Mesendoderm (in vitro differentiated cells): ENCODE measurements at regions not wholly inside any gene's neighbourhood (a gene's known extent, or its start where the extent isn't known, plus 50 kb on each side); places are given as distances from the start of the nearest gene placed in this dataset.

Source experiments
- DNase-seq: peaks from one replicate; pipeline ENCODE4 v3.0.0; 2013
- H2AK5ac ChIP-seq: 2 replicates; pipeline ENCODE4 v1.6.1; 2013; ENCODE audit warnings: low read length, inconsistent platforms
- H2BK120ac ChIP-seq: 2 replicates; pipeline ENCODE4 v1.6.1; 2013; ENCODE audit warnings: low read depth, mild to moderate bottlenecking, low read length, moderate library complexity, mixed read lengths
- H2BK15ac ChIP-seq: replicated peaks from 2 replicates; pipeline ENCODE4 v1.6.1; 2013; ENCODE audit warnings: low read depth, mild to moderate bottlenecking, moderate library complexity
- H2BK5ac ChIP-seq: 2 replicates; pipeline ENCODE4 v1.6.1; 2013; ENCODE audit warnings: low read length, inconsistent platforms
- H3K18ac ChIP-seq: 2 replicates; pipeline ENCODE4 v1.6.1; 2013; ENCODE audit warnings: mild to moderate bottlenecking, low read length, mixed read lengths
- H3K23ac ChIP-seq: one replicate; pipeline ENCODE4 v1.6.1; 2013; ENCODE audit warnings: low read length
- H3K27ac ChIP-seq: 2 replicates; pipeline ENCODE4 v1.5.1; 2013; ENCODE audit warnings: low read depth, mild to moderate bottlenecking, inconsistent platforms, low read length, moderate library complexity
- H3K27me3 ChIP-seq: 2 replicates; pipeline ENCODE4 v1.6.1; 2013; ENCODE audit warnings: low read length, control low read depth, mild to moderate bottlenecking, inconsistent platforms; ENCODE audit not compliant: insufficient read depth, poor library complexity
- H3K36me3 ChIP-seq: 2 replicates; pipeline ENCODE4 v1.6.1; 2013; ENCODE audit warnings: low read length, inconsistent platforms; ENCODE audit not compliant: control insufficient read depth, insufficient read depth
- H3K4ac ChIP-seq: one replicate; pipeline ENCODE4 v1.6.1; 2013; ENCODE audit warnings: low read depth, mild to moderate bottlenecking, low read length, moderate library complexity
- H3K4me1 ChIP-seq: 2 replicates; pipeline ENCODE4 v1.6.1; 2013; ENCODE audit warnings: low read depth, low read length, inconsistent platforms; ENCODE audit not compliant: control insufficient read depth
- H3K4me2 ChIP-seq: 2 replicates; pipeline ENCODE4 v1.6.1; 2013; ENCODE audit warnings: low read length
- H3K4me3 ChIP-seq: 2 replicates; pipeline ENCODE4 v1.5.1; 2013; ENCODE audit warnings: mild to moderate bottlenecking, low read length
- H3K56ac ChIP-seq: one replicate; pipeline ENCODE4 v1.6.1; 2013; ENCODE audit warnings: low read length
- H3K79me1 ChIP-seq: 2 replicates; pipeline ENCODE4 v1.6.1; 2013; ENCODE audit warnings: low read length, inconsistent platforms
- H3K79me2 ChIP-seq: 2 replicates; pipeline ENCODE4 v1.6.1; 2013; ENCODE audit warnings: mild to moderate bottlenecking, low read length; ENCODE audit not compliant: control insufficient read depth, insufficient read depth
- H3K9ac ChIP-seq: 2 replicates; pipeline ENCODE4 v1.6.1; 2013; ENCODE audit warnings: low read length, inconsistent platforms
- H4K5ac ChIP-seq: one replicate; pipeline ENCODE4 v1.6.1; 2013; ENCODE audit warnings: low read length
- H4K8ac ChIP-seq: one replicate; pipeline ENCODE4 v1.6.1; 2013; ENCODE audit warnings: low read depth, mild to moderate bottlenecking, control low read depth, low read length, moderate library complexity
- WGBS: extraction: QIAGEN DNeasy Blood & Tissue Kit; methylation state at CpG from one replicate; pipeline ENCODE4 v1.1.7; 2013; ENCODE audit warnings: low lambda C conversion rate, missing lambda C conversion rate; ENCODE audit not compliant: insufficient coverage; ENCODE audit errors: extremely low coverage; 5-methylcytosine and 5-hydroxymethylcytosine counted together

GRCh38 chr10:117928741-117929140 is 118.0 kb downstream of the RAB11FIP2 start:
- no peak overlapping the region for H3K4me3 ChIP-seq
- H3K18ac ChIP-seq: no peak overlapping the region
- H3K27me3 ChIP-seq: no peaks in the 10 kb centered on the region
- no peaks in the 10 kb centered on the region for H3K4me1 ChIP-seq
- no peak overlapping the region for H3K27ac ChIP-seq
- no peak overlapping the region for H2BK120ac ChIP-seq
- WGBS: no CpG with 5 or more reads among the region's 6 CpGs
- H4K8ac ChIP-seq: no peak overlapping the region
- H4K5ac ChIP-seq: no peak overlapping the region
- H3K79me1 ChIP-seq: no peaks in the 10 kb centered on the region
- H3K9ac ChIP-seq: no peak overlapping the region
- no peak overlapping the region for H2AK5ac ChIP-seq
- H3K36me3 ChIP-seq: no peaks in the 10 kb centered on the region
- H2BK5ac ChIP-seq: no peak overlapping the region
- no peak overlapping the region for H3K56ac ChIP-seq
- H3K4ac ChIP-seq: no peak overlapping the region
- H3K23ac ChIP-seq: no peak overlapping the region
- no peaks in the 10 kb centered on the region for H3K79me2 ChIP-seq
- no peak overlapping the region for H2BK15ac ChIP-seq
- no peak for DNase-seq
- no peak overlapping the region for H3K4me2 ChIP-seq

GRCh38 chr10:117929327-117930067 is 117.2 kb downstream of the RAB11FIP2 start:
- H3K4ac ChIP-seq: no peak overlapping the region
- no peak overlapping the region for H2BK5ac ChIP-seq
- no peak overlapping the region for H3K9ac ChIP-seq
- H3K27ac ChIP-seq: no peak overlapping the region
- no peaks in the 10 kb centered on the region for H3K36me3 ChIP-seq
- H3K27me3 ChIP-seq: no peaks in the 10 kb centered on the region
- no peaks in the 10 kb centered on the region for H3K4me1 ChIP-seq
- no peak overlapping the region for H3K4me2 ChIP-seq
- no peak overlapping the region for H4K8ac ChIP-seq
- no peaks in the 10 kb centered on the region for H3K79me1 ChIP-seq
- no peak overlapping the region for H3K56ac ChIP-seq
- DNase-seq: peak; percentile 12
- WGBS: no CpG with 5 or more reads among the region's 9 CpGs
- no peak overlapping the region for H3K4me3 ChIP-seq
- no peak overlapping the region for H3K18ac ChIP-seq
- H2BK15ac ChIP-seq: no peak overlapping the region
- no peak overlapping the region for H2AK5ac ChIP-seq
- H3K23ac ChIP-seq: no peak overlapping the region
- no peak overlapping the region for H4K5ac ChIP-seq
- no peaks in the 10 kb centered on the region for H3K79me2 ChIP-seq
- no peak overlapping the region for H2BK120ac ChIP-seq

DNA sequence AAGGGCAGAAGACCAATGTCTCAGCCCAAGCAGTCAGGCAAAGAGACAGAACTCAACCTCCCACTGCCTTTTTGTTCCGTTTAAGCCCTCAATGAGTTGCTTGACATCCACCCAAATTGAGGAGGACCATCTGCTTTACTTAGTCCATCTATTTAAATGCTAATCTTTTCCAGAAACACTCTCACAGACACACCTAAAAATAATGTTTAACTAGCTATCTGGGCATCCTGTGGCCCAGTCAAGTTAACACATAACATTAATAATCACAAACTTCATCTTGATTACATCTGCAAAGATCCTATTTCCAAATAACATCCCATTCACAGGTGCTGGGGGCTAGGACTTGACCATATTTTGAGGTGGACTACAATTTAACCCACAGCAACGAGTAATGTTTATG is 115.7 kb downstream of the RAB11FIP2 start:
- H3K23ac ChIP-seq: no peak overlapping the region
- no peak overlapping the region for H2BK15ac ChIP-seq
- H3K4me2 ChIP-seq: no peak overlapping the region
- no peak overlapping the region for H2BK5ac ChIP-seq
- H3K79me1 ChIP-seq: no peaks in the 10 kb centered on the region
- no peak overlapping the region for H4K5ac ChIP-seq
- H3K36me3 ChIP-seq: no peaks in the 10 kb centered on the region
- H2BK120ac ChIP-seq: no peak overlapping the region
- H3K4me3 ChIP-seq: no peak overlapping the region
- H3K4me1 ChIP-seq: no peaks in the 10 kb centered on the region
- H3K56ac ChIP-seq: no peak overlapping the region
- no peak overlapping the region for H3K18ac ChIP-seq
- no peak overlapping the region for H2AK5ac ChIP-seq
- DNase-seq: no peak
- no peaks in the 10 kb centered on the region for H3K79me2 ChIP-seq
- H3K27me3 ChIP-seq: no peaks in the 10 kb centered on the region
- WGBS: no CpG with 5 or more reads among the region's 2 CpGs
- H3K4ac ChIP-seq: no peak overlapping the region
- no peak overlapping the region for H4K8ac ChIP-seq
- no peak overlapping the region for H3K9ac ChIP-seq
- H3K27ac ChIP-seq: no peak overlapping the region

- no peak overlapping the region for H3K9ac ChIP-seq
- H3K79me2 ChIP-seq: no peaks in the 10 kb centered on the region
- H4K5ac ChIP-seq: no peak overlapping the region
- no peak overlapping the region for H3K23ac ChIP-seq
- H3K36me3 ChIP-seq: no peaks in the 10 kb centered on the region
- no peak overlapping the region for H4K8ac ChIP-seq
- no peak overlapping the region for H3K56ac ChIP-seq
- H3K4me2 ChIP-seq: no peak overlapping the region
- H3K27me3 ChIP-seq: no peaks in the 10 kb centered on the region
- H2AK5ac ChIP-seq: no peak overlapping the region
- no peak overlapping the region for H2BK15ac ChIP-seq
- no peaks in the 10 kb centered on the region for H3K79me1 ChIP-seq
- H2BK120ac ChIP-seq: no peak overlapping the region
- no peak overlapping the region for H3K27ac ChIP-seq
- DNase-seq: no peak
- no peak overlapping the region for H3K18ac ChIP-seq
- H3K4me3 ChIP-seq: no peak overlapping the region
- no peaks in the 10 kb centered on the region for H3K4me1 ChIP-seq
- no peak overlapping the region for H2BK5ac ChIP-seq
- H3K4ac ChIP-seq: no peak overlapping the region
- no CpG with 5 or more reads among the region's 3 CpGs for WGBS
Observed at GRCh38 chr10:117933036-117933435, 113.7 kb downstream of the RAB11FIP2 start.

GRCh38 chr10:117934477-117934876 is 112.3 kb downstream of the RAB11FIP2 start:
- no CpG with 5 or more reads among the region's 3 CpGs for WGBS
- Histone ChIP-seq H4K8ac (no peak overlapping the region), H2BK120ac (no peak overlapping the region), H3K4me1 (no peaks in the 10 kb centered on the region), H3K27ac (no peak overlapping the region), H3K4me3 (no peak overlapping the region), H2BK5ac (no peak overlapping the region), H3K23ac (no peak overlapping the region), H4K5ac (no peak overlapping the region), H3K4me2 (no peak overlapping the region), H2AK5ac (no peak overlapping the region), H2BK15ac (no peak overlapping the region), H3K79me1 (no peaks in the 10 kb centered on the region), H3K27me3 (no peaks in the 10 kb centered on the region), H3K79me2 (no peaks in the 10 kb centered on the region), H3K56ac (no peak overlapping the region), H3K9ac (no peak overlapping the region), H3K18ac (no peak overlapping the region), H3K4ac (no peak overlapping the region), H3K36me3 (no peaks in the 10 kb centered on the region)
- DNase-seq: peak; percentile 38

GRCh38 chr10:117936141-117936540 is 110.6 kb downstream of the RAB11FIP2 start:
- H3K4ac ChIP-seq: no peak overlapping the region
- H3K79me1 ChIP-seq: no peaks in the 10 kb centered on the region
- H2BK5ac ChIP-seq: no peak overlapping the region
- H2BK120ac ChIP-seq: no peak overlapping the region
- no peak overlapping the region for H3K56ac ChIP-seq
- no peak overlapping the region for H3K23ac ChIP-seq
- H2BK15ac ChIP-seq: no peak overlapping the region
- H3K4me2 ChIP-seq: no peak overlapping the region
- H3K9ac ChIP-seq: no peak overlapping the region
- no peak overlapping the region for H3K18ac ChIP-seq
- no peak overlapping the region for H3K27ac ChIP-seq
- no CpG with 5 or more reads among the region's 9 CpGs for WGBS
- H3K27me3 ChIP-seq: no peaks in the 10 kb centered on the region
- no peak for DNase-seq
- H3K79me2 ChIP-seq: no peaks in the 10 kb centered on the region
- no peaks in the 10 kb centered on the region for H3K4me1 ChIP-seq
- no peak overlapping the region for H3K4me3 ChIP-seq
- H2AK5ac ChIP-seq: no peak overlapping the region
- H4K8ac ChIP-seq: no peak overlapping the region
- no peaks in the 10 kb centered on the region for H3K36me3 ChIP-seq
- H4K5ac ChIP-seq: no peak overlapping the region
